Activated CD8-positive, alpha-beta memory T cell treated with anti-CD3 and anti-CD28 coated beads, Interleukin-2, amount 50 U/mL, for 48 hours (primary cell): ENCODE measurements at regions not wholly inside any gene's neighbourhood (a gene's known extent, or its start where the extent isn't known, plus 50 kb on each side); places are given as distances from the start of the nearest gene placed in this dataset.

Experiments
- DNase-seq: peaks from one replicate; pipeline ENCODE4 v3.0.0-alpha.2; 2020

DNA sequence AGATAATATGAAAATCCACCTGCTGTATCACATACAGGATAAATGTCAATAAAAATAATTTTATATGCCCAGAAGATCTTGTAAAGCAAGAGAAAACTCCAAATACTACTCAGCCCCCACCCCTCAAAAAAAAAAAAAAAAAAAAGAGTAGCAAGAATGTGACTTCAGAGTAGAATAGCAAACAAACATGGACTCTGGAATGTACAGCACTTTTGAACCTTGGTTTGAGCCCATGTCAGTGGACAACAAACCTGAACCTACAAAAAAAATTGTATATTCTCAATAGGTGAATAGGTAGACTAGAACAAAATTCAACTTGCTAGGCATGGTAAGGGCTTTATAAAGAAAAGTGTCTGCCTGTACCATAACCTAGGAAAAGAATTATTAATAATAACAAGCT lies 428.0 kb downstream of the SLITRK6 start:
- no peak for DNase-seq

DNA sequence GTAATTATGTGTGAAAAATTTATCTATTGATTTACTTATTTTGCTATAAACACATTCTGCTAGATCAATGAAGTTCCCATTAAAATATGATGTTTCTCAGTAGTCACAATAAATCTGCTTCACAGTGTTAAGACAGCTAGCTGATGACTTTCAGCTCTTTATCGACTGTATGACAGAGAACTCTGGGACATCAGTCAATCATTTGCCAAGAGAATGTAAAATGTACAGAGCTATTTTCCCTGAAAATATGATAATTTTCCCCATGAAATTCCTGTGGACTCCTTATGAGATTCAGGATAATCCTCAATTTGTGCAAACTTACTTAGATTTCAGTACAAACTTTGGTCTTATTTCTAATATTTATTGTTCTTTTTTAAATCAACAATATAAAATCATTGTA lies 430.5 kb downstream of the SLITRK6 start:
- DNase-seq = no peak

DNA sequence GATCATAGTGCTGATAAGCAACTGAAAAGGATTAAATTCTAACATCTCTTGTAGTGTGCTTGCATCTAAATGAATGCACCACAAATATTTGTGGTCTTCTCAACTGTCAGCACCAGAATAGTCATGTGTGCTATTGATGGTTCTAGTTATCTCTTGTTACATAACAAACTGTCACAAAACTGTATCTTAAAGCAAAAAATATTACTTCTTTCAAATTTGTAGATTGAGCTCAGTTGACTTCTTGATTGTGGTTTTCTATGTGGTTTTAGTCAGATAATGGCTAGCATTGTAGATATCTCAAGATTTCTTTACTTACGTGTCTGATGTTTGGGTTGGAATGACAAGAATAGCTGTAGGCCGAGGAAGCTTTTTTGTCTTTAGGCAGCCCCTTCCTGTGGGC lies 431.3 kb downstream of the SLITRK6 start:
- no peak for DNase-seq

DNA sequence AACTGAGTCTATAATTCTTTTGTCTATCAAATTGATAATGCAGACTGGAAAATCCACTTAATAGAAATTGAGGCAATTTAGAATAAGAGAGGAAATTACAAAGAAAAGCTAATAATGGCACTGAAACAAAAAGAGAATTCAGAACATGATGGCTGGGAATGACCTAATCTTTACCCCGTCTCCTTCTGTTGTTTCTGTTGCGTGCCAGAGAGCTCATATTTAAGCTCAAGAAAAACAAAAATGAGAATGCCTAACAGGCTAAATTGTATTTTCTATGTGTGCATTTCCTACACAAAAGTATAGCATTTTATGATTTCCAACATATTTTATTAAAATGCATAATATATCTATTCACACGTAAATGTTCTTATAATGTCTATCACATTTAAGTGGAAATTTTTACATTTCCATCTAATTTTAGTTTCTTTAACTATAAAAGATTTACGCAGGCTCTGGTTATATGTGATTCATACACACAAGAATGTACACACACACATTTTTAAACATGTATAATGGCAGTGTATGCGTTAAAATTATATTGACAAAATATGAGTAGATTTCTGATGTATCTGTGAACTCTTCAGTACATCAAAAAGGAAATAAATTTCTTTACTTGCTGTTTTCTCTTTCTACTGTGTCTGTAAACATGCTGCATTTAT lies 432.3 kb downstream of the SLITRK6 start:
- DNase-seq = no peak

DNA sequence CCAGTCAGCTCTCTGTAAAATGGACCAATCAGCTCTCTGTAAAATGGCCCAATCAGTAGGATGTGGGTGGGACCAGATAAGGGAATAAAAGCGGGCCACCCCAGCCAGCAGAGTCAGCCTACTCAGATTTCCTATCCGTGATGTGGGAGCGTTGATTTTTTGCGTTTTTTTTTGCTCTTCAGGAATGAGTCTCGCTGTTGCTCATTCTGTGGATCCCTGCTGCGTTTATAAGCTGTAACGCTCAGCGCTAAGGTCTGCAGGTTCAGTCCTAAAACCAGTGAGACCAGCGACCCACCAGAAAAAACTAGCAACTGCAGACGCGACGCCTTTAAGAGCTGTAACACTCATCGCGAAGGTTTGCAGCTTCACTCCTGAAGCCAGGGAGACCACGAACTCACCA lies 435.7 kb downstream of the SLITRK6 start:
- no peak for DNase-seq

DNA sequence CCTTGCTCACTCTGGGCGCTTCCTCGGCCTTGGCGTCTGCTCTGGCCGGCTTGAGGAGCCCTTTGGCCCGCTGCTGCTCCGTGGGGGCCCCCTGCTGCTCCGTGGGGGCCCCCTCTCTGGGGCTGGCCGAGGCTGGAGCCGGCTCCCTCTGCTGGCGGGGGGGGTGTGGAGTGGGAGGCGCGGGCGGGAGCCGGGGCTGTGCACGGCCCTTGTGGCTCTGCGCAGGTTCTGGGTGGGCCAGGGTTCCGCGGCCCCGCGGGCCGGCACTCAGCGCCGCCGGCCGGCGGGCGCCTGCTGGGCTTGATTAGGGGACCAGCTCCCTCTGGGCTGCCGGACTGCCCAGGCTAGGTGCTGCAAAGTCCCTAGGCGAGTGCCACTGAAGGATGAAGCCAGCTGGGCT lies 436.2 kb downstream of the SLITRK6 start:
- DNase-seq = no peak

DNA sequence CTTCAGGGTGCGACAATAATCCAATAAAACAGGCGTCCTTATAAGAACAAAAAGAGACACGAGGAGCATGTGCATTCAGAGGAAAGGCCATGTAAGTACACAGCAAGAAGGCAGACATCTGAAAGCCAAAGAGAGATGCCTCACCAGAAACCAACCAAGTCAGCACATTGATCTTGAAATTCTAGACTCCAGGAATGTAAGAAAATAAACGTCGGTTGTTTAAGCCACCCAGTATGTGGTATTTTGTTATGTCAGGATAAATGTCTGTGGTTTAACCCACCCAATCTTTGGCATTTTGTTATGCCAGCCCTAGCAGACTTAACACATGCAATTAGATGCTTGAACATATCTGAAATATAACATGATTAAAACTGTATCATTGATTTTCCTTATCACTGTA lies 452.0 kb downstream of the SLITRK6 start:
- DNase-seq = no peak

DNA sequence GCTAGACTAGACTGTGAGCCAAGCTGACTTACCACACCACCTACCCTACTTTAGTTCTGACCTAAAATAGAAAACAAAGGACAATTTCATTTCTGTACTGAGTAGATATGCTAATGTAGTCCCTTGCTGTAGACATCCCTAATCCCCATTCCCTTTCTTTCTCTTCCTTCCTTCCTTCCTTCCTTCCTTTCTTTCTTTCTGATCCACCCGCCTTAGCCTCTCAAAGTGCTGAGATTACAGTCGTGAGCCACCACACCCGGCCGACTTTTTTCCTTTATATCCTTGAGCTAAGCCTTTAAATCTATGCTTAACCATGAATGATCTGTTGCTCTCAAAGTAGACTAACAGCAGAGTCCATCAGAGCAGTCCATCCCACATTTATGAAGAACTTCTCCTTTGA lies 465.0 kb downstream of the SLITRK6 start:
- DNase-seq = no peak

DNA sequence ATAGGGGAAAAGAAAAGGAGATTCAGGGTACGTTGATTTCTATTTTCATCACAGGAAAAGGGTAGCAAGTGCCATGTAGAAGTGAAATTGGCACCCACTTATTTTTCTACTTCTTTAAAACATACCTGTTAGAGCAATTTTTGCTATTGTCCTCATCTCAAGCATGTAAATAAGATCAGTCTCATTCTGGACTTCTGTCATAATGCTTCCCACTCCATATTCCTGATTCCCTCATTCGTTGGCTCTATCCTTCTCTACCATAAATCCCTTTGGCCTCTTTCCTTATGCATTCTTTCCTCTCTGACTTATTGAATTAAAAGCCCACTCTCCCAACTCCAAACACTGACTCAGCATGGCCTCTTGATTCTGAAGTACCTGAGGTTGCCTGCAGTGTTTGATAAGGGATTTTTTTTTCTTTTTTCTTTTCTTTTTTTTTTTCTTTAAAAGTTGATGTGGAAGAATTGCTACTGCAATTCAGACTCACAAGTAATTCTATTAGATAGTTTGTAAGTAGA lies 465.7 kb downstream of the SLITRK6 start:
- DNase-seq = no peak

DNA sequence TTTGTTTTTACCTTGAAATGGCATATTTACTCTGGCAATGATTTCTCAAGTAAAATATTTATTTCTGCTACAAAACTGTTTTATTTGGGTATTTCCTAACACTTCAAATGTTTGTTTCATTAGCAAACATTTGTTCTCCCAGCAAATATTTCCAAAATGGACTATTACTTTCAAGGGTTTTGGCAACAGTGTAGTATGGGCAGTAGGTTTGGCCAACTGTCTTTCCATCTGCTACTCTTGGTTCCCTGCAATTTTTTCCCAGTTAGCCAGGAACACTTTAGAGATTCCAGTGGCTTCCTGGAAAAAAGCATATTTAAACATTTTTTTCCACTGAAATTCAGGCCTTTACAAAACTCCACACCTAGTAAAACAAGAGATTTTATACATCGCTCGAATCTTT lies 466.6 kb downstream of the SLITRK6 start:
- DNase-seq = no peak

DNA sequence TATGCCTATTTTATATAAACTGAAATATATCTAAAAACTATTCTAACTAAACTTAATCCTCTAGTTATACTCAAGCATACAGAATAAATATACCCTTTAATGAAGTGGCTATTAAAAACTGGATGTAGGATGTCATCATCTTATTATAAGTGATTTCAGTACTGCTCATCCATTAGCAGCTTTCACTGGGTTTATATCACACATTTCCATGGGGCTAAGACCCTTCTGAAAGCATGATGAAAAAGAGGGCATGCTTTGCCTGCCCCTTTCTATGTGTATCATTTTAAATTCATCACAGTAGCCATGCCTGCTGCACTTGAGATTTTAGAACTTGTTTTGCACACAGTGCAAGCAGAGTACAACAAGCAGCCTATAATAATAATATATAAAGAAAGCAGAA lies 477.5 kb downstream of the SLITRK6 start:
- no peak for DNase-seq

DNA sequence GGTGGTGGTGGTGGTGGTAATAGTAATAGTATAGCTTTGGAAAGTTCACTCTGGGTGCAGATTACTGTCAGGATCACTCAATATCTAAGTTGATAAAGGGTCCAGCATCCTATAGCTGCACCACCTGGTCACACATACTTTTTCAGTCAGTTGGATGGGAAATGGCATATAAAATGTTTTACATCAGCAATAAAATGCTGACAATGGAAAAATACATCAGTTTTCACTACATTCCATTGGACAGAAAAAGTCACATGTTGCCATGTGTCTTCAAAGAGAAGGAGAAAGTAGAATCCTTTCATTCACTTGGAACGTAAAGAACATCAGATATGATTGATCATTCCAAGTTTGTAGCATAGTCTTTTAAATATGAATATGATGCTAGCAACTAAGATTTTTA lies 481.4 kb downstream of the SLITRK6 start:
- DNase-seq = no peak

DNA sequence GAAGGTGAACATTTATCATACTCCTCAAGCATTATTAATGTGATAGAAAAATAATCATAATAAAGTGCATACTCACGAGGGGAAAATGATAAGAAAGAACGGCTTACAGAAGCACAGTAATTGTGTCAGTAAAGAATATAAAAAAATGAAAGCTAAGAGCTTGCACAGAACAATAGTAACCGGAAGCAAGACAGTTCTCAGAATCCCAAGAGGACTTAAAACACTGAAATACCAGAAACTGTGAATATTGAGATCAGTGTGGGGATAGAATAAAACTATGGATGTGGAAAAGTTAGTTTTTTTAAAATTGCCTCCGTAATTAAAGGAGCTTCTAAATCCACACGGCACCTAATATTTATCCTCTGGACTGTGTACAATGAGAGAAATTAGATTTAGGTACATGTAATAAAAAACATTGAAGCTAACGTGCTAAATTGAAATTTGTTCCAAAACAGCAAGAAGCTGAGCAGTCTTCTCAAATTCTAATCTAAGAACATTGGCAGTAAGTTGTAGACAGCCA lies 482.7 kb downstream of the SLITRK6 start:
- DNase-seq = no peak

DNA sequence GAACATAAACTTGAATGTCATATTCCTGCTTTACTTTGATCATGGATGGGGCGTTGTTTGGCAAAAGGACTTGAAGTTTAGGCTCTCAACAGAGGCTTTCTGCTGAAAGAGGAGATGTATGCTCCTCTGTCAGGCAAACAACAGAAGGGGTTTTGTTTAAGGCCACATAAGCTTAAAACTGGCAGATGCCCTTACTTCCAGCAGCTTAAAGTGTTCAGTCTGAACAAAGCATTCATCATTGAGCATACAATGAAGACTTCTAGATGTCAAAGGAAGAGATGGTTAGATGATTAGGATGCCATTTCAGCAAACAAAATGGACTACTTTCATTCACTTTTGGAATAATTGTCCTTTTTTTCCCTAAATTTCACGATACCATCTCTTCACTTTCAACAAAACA lies 484.5 kb downstream of the SLITRK6 start:
- no peak for DNase-seq

DNA sequence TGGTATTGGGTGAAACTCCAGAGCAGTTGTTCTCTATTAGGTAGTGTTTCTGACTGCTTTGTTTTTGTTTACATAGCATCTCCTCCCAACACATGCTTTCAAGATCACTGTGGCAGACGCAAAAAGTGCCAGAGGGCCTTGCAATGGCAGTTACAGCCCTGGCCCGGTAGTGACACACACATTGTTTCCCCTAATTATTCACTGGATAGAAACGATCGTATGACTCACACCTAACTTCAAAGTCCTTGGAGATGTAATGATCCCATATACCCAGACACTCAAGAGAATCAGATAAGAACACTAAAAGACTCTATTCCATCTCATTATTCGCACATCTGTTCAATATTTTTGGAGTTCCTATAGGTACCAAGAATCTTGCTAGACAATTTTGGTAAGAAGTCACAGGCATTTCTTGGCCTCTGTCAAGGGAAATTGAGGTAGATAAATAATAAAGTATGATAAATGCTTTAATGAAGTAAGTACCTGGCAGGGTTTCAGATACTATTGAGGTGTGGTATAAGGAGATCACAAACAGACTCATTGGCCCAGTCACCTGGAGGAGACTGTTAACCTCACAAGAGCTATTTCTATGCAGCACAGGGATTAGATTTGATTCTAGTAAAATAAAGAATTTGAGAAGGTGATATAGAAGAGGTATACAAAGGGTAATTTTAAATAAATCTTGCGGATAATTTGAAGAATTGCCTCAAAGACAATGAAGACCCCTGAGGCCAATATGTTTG lies 485.3 kb downstream of the SLITRK6 start:
- DNase-seq = no peak

DNA sequence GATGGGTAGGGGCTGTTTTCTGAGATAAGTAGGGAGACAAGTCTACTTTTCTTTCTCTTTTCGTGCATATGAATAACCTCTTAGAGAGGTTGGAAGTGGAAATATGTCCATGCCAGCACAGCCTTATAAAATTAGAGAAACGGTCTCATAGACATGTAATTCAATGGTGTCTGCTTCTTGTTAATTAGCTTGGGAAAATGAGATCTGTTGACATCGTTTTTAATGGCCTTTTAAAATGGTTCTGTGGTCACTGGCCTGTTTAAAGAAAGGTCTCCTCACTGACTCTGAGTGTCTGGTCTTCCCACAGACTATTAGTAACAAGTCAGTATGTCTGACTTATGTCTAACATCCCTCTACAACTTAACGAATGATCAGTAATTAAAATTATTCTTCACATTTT lies 487.1 kb downstream of the SLITRK6 start:
- no peak for DNase-seq

DNA sequence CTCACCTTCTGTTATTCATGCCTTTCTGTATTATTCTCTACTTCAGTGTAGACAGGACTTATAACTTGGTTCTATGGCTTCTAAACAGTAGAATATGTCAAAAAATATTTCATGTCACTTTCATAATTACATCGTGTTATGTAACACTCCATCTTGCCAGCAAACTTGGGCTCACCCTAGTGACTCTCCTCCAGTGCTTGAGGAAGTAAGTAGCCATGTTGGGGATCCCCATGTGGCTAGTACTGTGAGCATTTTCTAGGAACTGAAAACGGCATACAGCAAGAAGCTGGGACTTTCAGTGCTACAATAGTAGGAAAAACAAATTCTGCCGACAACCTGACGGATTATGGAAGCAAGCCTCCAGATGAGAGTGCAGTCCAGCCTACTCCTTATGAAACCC lies 495.6 kb downstream of the SLITRK6 start:
- no peak for DNase-seq

DNA sequence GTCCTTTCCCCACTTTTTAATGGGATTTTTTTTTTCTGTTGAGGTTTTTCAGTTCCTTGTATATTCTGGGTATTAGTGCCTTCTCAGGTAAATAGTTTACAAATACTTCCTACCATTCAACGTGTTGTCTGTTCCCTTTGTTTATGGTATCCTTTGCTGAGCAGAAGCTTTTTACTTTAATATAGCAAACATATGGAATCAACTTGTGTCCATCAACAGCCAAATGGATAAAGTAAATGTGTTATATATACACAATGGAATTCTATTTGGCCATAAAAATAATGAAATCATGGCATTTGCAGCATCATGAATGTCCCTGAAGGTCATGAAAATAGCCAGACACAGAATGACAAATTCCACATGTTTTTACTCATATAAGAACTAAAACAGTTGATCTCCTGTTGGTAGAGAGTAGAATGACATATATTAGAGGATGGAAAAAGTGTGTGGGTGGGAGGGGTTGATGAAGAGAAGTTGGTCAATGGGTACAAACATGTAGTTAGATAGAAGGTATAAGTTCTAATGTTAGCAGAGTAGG lies 500.8 kb downstream of the SLITRK6 start:
- DNase-seq = no peak

DNA sequence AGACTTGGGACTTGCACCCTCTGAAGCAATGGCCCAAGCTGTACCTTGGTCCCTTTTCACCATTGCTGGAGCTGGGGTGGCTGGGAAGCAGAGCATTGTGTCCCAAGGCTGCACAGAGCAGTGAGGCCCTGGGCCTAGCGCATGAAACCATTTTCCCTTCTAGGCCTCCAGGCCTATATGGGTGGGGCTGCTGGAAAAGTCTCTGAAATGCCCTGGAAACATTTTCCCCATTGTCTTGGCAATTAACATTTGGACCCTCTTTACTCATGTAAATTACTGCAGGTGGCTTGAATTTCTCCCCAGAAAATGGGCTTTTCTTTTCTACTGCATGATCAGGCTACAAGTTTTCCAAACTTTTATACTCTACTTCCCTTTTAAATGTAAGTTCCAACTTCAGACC lies 510.5 kb downstream of the SLITRK6 start:
- DNase-seq = no peak

DNA sequence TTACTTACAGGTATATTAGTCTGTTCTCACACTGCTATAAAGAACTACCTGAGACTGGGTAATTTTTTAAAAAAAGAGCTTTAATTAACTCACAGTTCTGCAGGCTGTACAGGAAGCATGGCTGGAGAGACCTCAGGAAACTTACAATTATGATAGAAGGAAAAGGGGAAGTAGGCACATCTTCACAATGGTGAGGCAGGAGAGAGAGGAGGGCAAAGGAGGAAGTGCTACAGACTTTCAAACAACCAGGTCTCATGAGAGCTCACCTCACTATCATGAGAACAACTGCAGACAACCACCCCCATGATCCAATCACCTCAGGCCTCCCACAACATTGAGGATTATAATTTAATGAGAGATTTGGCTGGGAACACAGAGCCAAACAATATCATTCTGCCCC lies 511.7 kb downstream of the SLITRK6 start:
- no peak for DNase-seq

DNA sequence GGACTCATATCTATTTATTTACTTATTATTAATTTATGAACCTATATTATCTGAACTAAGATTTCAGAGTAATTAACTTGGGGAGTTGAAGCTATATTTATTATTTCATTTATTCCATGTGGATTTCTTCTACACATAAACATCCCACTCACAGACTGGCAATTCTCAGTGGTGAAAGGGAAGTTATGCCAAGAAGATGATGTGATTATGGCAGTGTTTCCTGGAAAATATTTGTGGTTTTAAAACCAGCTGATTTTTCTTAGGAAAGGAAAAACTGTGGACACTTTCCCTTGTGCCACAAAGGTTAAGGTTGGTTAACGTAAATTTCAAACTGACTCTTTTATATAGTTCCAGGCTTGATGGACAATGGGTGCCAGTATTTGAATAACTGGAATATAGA lies 513.1 kb downstream of the SLITRK6 start:
- no peak for DNase-seq

DNA sequence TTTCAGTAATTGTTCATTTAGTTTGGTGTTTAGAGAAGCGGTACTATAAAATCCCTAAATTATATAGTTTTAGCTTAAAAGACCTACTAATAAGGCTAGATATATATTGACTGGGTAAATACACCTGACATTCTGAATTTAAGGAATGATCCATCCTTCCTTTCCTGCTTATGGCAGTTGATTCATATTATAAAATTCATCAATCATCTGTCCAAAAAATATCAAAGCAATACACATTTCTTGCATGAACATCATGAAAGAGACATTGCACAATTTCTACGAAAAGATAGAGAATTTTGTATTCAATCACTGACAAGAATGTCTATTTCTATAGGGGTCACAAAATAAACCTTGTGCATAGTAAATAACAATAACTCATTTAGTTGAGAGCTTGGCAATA lies 514.9 kb downstream of the SLITRK6 start:
- DNase-seq = no peak

DNA sequence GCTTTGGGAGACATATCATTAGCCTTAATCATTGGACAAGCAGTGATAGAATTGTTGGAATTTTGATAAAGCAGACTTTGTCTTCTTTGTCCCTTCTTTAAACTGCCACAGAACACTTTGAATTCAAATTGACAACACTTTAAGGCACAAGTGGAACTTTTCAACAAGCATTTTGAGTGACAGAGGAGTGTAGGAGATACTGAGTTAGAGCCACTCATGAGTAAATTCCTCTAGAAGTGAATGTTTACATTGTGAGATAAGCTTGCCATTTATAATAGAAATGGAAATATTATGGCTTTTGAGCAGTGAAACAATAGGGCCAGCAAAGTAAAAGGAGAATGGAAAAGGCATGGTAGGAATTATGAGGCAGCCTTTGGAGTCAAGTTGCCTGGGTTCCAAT lies 515.8 kb downstream of the SLITRK6 start:
- DNase-seq = no peak

DNA sequence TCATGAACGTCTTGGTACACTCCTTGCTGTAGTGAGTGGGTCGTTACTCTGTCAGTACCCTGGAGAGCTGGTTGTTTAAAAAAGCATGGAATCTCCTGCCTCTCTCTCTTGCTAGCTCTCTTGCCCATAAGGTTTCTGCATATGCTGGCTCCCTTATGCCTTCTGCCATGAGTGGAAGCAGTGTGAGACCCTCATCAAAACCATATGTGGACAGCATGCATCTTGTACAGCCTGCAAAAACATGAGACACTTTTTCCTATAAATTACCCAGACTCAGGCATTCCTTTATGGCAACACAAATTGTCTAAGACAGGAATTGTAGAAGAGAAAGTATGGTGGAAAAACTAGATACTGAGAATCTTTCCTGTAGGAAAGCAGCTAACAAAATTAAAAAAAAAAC lies 516.3 kb downstream of the SLITRK6 start:
- DNase-seq = no peak
